ENCODE measurements at regions not wholly inside any gene's neighbourhood (a gene's known extent, or its start where the extent isn't known, plus 50 kb on each side); places are given as distances from the start of the nearest gene placed in this dataset.

DNA sequence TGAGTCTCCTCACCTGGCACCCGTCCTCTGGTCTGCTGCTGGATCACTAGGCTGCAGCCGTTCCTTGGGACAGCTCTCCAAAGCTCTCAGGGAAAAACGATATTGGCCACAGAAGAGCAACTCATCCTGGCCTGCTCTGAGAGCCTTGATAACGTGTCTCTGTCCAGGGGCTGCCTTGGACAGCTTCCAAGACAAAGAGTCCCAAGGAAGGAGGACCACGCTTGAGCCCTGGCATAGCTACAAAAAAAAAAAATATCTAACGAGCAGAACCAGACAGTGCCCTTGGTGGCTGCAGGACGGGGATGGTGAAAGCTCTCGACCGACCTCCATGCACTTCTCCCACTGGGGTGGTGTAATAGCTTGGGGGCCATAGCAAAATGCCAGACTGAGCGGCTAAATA is 589.6 kb downstream of the NPHP4 start:
- POLR2A ChIA-PET = no interaction called here
- Histone ChIP-seq H3K9ac (ENCODE audit: control insufficient read depth, insufficient read depth, low read length) (no peak overlapping the region), H3K9me3 (replicated peaks; ENCODE audit: control insufficient read depth, insufficient read depth, low read length) (no peaks in the 10 kb centered on the region), H3K36me3 (ENCODE audit: control insufficient read depth in 2 of 2, insufficient read depth in 2 of 2, low read length in 1 of 2) (no peaks in the 10 kb centered on the region), H2AFZ (ENCODE audit: control insufficient read depth, low read depth, low read length) (no peak overlapping the region), H3K4me1 (ENCODE audit: control insufficient read depth, insufficient read depth, low read length) (no peaks in the 10 kb centered on the region), H3K27me3 (replicated peaks in 1 of 2; ENCODE audit: control insufficient read depth in 2 of 2, insufficient read depth in 2 of 2, low read length in 1 of 2) (no peaks in the 10 kb centered on the region), H3K4me2 (ENCODE audit: control insufficient read depth, insufficient read depth) (no peak overlapping the region), H3K79me2 (ENCODE audit: control insufficient read depth, insufficient read depth, low read length) (no peaks in the 10 kb centered on the region), H3K27ac (ENCODE audit: control insufficient read depth, insufficient read depth) (no peak overlapping the region), H4K20me1 (ENCODE audit: control insufficient read depth, insufficient read depth) (no peaks in the 10 kb centered on the region), H3K4me3 (no peak overlapping the region)
- in situ Hi-C loops (cut with MboI) = no loop called here
- ATAC-seq (no peak), FAIRE-seq (no peak), DNase-seq (ENCODE audit: low read depth, low spot score) (no peak)
- SMC1A ChIA-PET (ENCODE audit: uncharacterized antibody, unreplicated experiment) = no interaction called here
- intact Hi-C loops (cut with micrococcal nuclease; ENCODE audit: unreplicated experiment) = no loop called here
- TF ChIP-seq TARDBP (IDR thresholded peaks at IDR 0.05; ENCODE audit: borderline replicate concordance) (no peak), FOXK2 (IDR thresholded peaks at IDR 0.05) (no peak), MYB (IDR thresholded peaks at IDR 0.05; ENCODE audit: borderline replicate concordance, low read depth, low read length) (no peak), SMC3 (IDR thresholded peaks at IDR 0.05; ENCODE audit: borderline replicate concordance, low read length) (no peak), POLR2AphosphoS2 (IDR thresholded peaks at IDR 0.05; ENCODE audit: low read depth, low read length) (no peak), LARP7 (IDR thresholded peaks at IDR 0.05) (no peak), IKZF1 (conservative IDR thresholded peaks at IDR 0.05) (no peak), CHD2 (IDR thresholded peaks at IDR 0.05; ENCODE audit: borderline replicate concordance, low read depth, low read length) (no peak), ZZZ3 (IDR thresholded peaks at IDR 0.05; ENCODE audit: control insufficient read depth, insufficient read length, low read depth) (no peak), ZNF207 (IDR thresholded peaks at IDR 0.05; ENCODE audit: borderline replicate concordance) (no peak), ASH2L (IDR thresholded peaks at IDR 0.05; ENCODE audit: borderline replicate concordance, low read depth) (no peak), BACH1 (IDR thresholded peaks at IDR 0.05; ENCODE audit: borderline replicate concordance) (no peak), SREBF2 (IDR thresholded peaks at IDR 0.05; ENCODE audit: low read length) (no peak), NFYB (IDR thresholded peaks at IDR 0.05; ENCODE audit: insufficient read depth, low read depth, low read length) (no peak), STAT3 (IDR thresholded peaks at IDR 0.05; ENCODE audit: low read depth, low read length) (no peak), ZNF622 (IDR thresholded peaks at IDR 0.05) (no peak)
- TF ChIP-seq, protein P1, sequence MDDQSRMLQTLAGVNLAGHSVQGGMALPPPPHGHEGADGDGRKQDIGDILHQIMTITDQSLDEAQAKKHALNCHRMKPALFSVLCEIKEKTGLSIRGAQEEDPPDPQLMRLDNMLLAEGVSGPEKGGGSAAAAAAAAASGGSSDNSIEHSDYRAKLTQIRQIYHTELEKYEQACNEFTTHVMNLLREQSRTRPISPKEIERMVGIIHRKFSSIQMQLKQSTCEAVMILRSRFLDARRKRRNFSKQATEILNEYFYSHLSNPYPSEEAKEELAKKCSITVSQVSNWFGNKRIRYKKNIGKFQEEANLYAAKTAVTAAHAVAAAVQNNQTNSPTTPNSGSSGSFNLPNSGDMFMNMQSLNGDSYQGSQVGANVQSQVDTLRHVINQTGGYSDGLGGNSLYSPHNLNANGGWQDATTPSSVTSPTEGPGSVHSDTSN (IDR thresholded peaks at IDR 0.05; ENCODE audit: insufficient replicate concordance, low read depth, low read length) = no peak
- TF ChIP-seq, protein P2, sequence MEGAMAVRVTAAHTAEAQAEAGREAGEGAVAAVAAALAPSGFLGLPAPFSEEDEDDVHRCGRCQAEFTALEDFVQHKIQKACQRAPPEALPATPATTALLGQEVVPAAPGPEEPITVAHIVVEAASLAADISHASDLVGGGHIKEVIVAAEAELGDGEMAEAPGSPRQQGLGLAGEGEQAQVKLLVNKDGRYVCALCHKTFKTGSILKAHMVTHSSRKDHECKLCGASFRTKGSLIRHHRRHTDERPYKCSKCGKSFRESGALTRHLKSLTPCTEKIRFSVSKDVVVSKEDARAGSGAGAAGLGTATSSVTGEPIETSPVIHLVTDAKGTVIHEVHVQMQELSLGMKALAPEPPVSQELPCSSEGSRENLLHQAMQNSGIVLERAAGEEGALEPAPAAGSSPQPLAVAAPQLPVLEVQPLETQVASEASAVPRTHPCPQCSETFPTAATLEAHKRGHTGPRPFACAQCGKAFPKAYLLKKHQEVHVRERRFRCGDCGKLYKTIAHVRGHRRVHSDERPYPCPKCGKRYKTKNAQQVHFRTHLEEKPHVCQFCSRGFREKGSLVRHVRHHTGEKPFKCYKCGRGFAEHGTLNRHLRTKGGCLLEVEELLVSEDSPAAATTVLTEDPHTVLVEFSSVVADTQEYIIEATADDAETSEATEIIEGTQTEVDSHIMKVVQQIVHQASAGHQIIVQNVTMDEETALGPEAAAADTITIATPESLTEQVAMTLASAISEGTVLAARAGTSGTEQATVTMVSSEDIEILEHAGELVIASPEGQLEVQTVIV (IDR thresholded peaks at IDR 0.05; ENCODE audit: borderline replicate concordance, partially characterized antibody) = no peak
- TF ChIP-seq, protein P3, sequence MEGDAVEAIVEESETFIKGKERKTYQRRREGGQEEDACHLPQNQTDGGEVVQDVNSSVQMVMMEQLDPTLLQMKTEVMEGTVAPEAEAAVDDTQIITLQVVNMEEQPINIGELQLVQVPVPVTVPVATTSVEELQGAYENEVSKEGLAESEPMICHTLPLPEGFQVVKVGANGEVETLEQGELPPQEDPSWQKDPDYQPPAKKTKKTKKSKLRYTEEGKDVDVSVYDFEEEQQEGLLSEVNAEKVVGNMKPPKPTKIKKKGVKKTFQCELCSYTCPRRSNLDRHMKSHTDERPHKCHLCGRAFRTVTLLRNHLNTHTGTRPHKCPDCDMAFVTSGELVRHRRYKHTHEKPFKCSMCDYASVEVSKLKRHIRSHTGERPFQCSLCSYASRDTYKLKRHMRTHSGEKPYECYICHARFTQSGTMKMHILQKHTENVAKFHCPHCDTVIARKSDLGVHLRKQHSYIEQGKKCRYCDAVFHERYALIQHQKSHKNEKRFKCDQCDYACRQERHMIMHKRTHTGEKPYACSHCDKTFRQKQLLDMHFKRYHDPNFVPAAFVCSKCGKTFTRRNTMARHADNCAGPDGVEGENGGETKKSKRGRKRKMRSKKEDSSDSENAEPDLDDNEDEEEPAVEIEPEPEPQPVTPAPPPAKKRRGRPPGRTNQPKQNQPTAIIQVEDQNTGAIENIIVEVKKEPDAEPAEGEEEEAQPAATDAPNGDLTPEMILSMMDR (IDR thresholded peaks at IDR 0.05 in 2 of 3, conservative IDR thresholded peaks at IDR 0.05 in 1 of 3; ENCODE audit: control insufficient read depth in 2 of 3, extremely low read depth in 1 of 3, insufficient read depth in 1 of 3, low read depth in 3 of 3, low read length in 3 of 3) = no peak
- BruUV-seq (replicated peaks) = no TSS peak
- RAD21 ChIA-PET (ENCODE audit: unreplicated experiment) = no interaction called here
- CTCF ChIA-PET = no interaction called here
- 11% methylated on average over 10 of the region's 10 CpGs for WGBS (ENCODE audit: insufficient coverage, insufficient replicate concordance, low lambda C conversion rate, missing lambda C conversion rate)
